ENCODE measurements at regions not wholly inside any gene's neighbourhood (a gene's known extent, or its start where the extent isn't known, plus 50 kb on each side); places are given as distances from the start of the nearest gene placed in this dataset.

- TF ChIP-seq CTCF (conservative IDR thresholded peaks at IDR 0.05; ENCODE audit: control insufficient read depth, insufficient read depth, low read depth, low read length), result no peak
- DNase-seq (ENCODE audit: low read depth), result no peak
- H3K4me3 ChIP-seq (ENCODE audit: control insufficient read depth, low read depth, low read length), result no peak overlapping the region
These were observed 231.2 kb downstream of the CYRIA start for GRCh38 chr2:16434393-16434792.

- DNase-seq (ENCODE audit: low read depth), result no peak
- TF ChIP-seq CTCF (conservative IDR thresholded peaks at IDR 0.05; ENCODE audit: control insufficient read depth, insufficient read depth, low read depth, low read length), result no peak
- H3K4me3 ChIP-seq (ENCODE audit: control insufficient read depth, low read depth, low read length), result no peak overlapping the region
These were observed 234.8 kb downstream of the CYRIA start for GRCh38 chr2:16430846-16431245.

GRCh38 chr2:16429431-16430145 lies 236.0 kb downstream of the CYRIA start:
- H3K4me3 ChIP-seq (ENCODE audit: control insufficient read depth, low read depth, low read length), result no peak overlapping the region
- no peak for DNase-seq (ENCODE audit: low read depth)
- no peak for TF ChIP-seq CTCF (conservative IDR thresholded peaks at IDR 0.05; ENCODE audit: control insufficient read depth, insufficient read depth, low read depth, low read length)

GRCh38 chr2:16429002-16429401 lies 236.6 kb downstream of the CYRIA start:
- no peak for DNase-seq (ENCODE audit: low read depth)
- no peak overlapping the region for H3K4me3 ChIP-seq (ENCODE audit: control insufficient read depth, low read depth, low read length)
- TF ChIP-seq CTCF (conservative IDR thresholded peaks at IDR 0.05; ENCODE audit: control insufficient read depth, insufficient read depth, low read depth, low read length), result no peak

- no peak for DNase-seq (ENCODE audit: low read depth)
- TF ChIP-seq CTCF (conservative IDR thresholded peaks at IDR 0.05; ENCODE audit: control insufficient read depth, insufficient read depth, low read depth, low read length), result no peak
- H3K4me3 ChIP-seq (ENCODE audit: control insufficient read depth, low read depth, low read length), result no peak overlapping the region
These were observed 239.9 kb downstream of the CYRIA start for GRCh38 chr2:16425462-16426336.

GRCh38 chr2:16420421-16420820 lies 245.2 kb downstream of the CYRIA start:
- TF ChIP-seq CTCF (conservative IDR thresholded peaks at IDR 0.05; ENCODE audit: control insufficient read depth, insufficient read depth, low read depth, low read length), result no peak
- no peak overlapping the region for H3K4me3 ChIP-seq (ENCODE audit: control insufficient read depth, low read depth, low read length)
- no peak for DNase-seq (ENCODE audit: low read depth)
